ENCODE measurements at regions not wholly inside any gene's neighbourhood (a gene's known extent, or its start where the extent isn't known, plus 50 kb on each side); places are given as distances from the start of the nearest gene placed in this dataset.

DNA sequence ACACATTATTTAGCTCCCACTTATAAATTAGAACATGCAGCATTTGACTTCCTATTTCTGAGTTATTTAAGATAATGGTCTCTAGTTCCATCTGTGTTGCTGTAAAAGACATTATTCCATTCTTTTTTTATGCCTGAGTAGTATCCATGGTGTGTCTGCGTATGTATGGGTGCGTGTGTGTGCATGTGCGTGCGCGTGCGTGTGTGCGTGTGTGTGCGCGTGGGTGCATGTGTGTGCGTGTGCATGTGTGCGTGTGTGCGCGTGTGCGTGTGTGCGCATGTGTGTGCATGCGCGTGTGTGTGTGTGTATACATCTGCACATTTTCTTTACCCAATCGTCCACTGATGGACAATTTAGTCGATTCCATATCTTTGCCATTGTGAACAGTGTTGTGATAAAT is 479.4 kb upstream of the TMEM132C start:
- no peak overlapping the region for H3K4me3 ChIP-seq (replicated peaks; ENCODE audit: insufficient read depth, low read length)
- TF ChIP-seq, protein P1, sequence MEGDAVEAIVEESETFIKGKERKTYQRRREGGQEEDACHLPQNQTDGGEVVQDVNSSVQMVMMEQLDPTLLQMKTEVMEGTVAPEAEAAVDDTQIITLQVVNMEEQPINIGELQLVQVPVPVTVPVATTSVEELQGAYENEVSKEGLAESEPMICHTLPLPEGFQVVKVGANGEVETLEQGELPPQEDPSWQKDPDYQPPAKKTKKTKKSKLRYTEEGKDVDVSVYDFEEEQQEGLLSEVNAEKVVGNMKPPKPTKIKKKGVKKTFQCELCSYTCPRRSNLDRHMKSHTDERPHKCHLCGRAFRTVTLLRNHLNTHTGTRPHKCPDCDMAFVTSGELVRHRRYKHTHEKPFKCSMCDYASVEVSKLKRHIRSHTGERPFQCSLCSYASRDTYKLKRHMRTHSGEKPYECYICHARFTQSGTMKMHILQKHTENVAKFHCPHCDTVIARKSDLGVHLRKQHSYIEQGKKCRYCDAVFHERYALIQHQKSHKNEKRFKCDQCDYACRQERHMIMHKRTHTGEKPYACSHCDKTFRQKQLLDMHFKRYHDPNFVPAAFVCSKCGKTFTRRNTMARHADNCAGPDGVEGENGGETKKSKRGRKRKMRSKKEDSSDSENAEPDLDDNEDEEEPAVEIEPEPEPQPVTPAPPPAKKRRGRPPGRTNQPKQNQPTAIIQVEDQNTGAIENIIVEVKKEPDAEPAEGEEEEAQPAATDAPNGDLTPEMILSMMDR (IDR thresholded peaks at IDR 0.05; ENCODE audit: insufficient read depth, low read length) = no peak
- TF ChIP-seq GABPA (IDR thresholded peaks at IDR 0.05; ENCODE audit: low read depth) (no peak), SPI1 (IDR thresholded peaks at IDR 0.05; ENCODE audit: borderline replicate concordance, low read depth) (no peak), POLR2AphosphoS5 (IDR thresholded peaks at IDR 0.05; ENCODE audit: low read depth) (no peak)
- TF ChIP-seq, protein P2, sequence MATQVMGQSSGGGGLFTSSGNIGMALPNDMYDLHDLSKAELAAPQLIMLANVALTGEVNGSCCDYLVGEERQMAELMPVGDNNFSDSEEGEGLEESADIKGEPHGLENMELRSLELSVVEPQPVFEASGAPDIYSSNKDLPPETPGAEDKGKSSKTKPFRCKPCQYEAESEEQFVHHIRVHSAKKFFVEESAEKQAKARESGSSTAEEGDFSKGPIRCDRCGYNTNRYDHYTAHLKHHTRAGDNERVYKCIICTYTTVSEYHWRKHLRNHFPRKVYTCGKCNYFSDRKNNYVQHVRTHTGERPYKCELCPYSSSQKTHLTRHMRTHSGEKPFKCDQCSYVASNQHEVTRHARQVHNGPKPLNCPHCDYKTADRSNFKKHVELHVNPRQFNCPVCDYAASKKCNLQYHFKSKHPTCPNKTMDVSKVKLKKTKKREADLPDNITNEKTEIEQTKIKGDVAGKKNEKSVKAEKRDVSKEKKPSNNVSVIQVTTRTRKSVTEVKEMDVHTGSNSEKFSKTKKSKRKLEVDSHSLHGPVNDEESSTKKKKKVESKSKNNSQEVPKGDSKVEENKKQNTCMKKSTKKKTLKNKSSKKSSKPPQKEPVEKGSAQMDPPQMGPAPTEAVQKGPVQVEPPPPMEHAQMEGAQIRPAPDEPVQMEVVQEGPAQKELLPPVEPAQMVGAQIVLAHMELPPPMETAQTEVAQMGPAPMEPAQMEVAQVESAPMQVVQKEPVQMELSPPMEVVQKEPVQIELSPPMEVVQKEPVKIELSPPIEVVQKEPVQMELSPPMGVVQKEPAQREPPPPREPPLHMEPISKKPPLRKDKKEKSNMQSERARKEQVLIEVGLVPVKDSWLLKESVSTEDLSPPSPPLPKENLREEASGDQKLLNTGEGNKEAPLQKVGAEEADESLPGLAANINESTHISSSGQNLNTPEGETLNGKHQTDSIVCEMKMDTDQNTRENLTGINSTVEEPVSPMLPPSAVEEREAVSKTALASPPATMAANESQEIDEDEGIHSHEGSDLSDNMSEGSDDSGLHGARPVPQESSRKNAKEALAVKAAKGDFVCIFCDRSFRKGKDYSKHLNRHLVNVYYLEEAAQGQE (IDR thresholded peaks at IDR 0.05; ENCODE audit: insufficient replicate concordance, low read depth) = no peak

DNA sequence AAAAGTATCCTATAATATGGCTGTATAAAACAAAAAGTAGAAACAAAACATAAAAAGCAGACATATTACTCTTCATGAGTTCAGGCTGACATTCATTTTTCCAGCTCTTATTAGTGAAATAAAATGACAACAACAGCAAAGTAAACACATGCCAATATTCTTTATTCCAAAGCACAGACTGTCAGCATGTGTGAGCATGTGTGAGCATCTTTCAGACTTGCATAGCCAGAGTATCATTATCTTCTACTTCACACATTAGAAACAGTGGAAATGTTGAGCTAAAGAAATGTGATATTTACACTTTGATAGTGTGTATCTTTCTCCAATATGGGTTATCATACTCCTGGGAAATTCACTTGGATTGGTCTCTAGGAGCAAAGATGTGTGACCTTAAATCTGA is 476.6 kb upstream of the TMEM132C start:
- TF ChIP-seq GABPA (IDR thresholded peaks at IDR 0.05; ENCODE audit: low read depth) = no peak
- no peak for TF ChIP-seq SPI1 (IDR thresholded peaks at IDR 0.05; ENCODE audit: borderline replicate concordance, low read depth)
- TF ChIP-seq POLR2AphosphoS5 (IDR thresholded peaks at IDR 0.05; ENCODE audit: low read depth) = no peak
- TF ChIP-seq, protein P1 (IDR thresholded peaks at IDR 0.05; ENCODE audit: insufficient read depth, low read length) = no peak
- TF ChIP-seq, protein P2 (IDR thresholded peaks at IDR 0.05; ENCODE audit: insufficient replicate concordance, low read depth) = no peak
- Histone ChIP-seq H3K27me3 (ENCODE audit: insufficient read depth, poor library complexity, severe bottlenecking) (no peaks in the 10 kb centered on the region), H3K27ac (replicated peaks) (no peak overlapping the region), H3K4me3 (replicated peaks; ENCODE audit: insufficient read depth, low read length) (no peak overlapping the region)
- DNase-seq (ENCODE audit: low read depth in 1 of 2, low spot score in 1 of 2) = no peak

More for the DNA sequence above, 479.4 kb upstream of the TMEM132C start:
- DNase-seq (ENCODE audit: low read depth in 1 of 2, low spot score in 1 of 2) = no peak
- Histone ChIP-seq H3K27me3 (ENCODE audit: insufficient read depth, poor library complexity, severe bottlenecking) (no peaks in the 10 kb centered on the region), H3K27ac (replicated peaks) (no peak overlapping the region)

DNA sequence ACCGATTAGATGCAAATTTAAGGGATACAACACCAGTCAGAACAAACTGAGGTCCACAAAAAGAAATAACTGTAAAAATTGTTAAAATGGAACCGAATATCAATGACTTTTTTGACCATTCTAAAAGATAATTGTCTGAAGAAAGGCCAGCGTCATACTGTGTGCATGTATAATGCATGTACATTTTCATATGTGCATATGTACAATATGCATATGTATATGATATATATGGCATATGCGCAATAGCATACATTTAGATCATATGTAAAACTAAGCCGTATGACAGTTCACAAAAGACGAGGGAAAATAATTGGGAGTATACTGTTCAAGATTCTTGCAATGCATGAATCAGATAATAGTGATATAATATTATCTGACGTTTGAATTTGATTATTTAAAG is 475.8 kb upstream of the TMEM132C start:
- DNase-seq (ENCODE audit: low read depth in 1 of 2, low spot score in 1 of 2) = no peak
- no peak overlapping the region for H3K4me3 ChIP-seq (replicated peaks; ENCODE audit: insufficient read depth, low read length)
- no peaks in the 10 kb centered on the region for H3K27me3 ChIP-seq (ENCODE audit: insufficient read depth, poor library complexity, severe bottlenecking)
- H3K27ac ChIP-seq (replicated peaks) = no peak overlapping the region
- TF ChIP-seq SPI1 (IDR thresholded peaks at IDR 0.05; ENCODE audit: borderline replicate concordance, low read depth) (no peak), GABPA (IDR thresholded peaks at IDR 0.05; ENCODE audit: low read depth) (no peak), POLR2AphosphoS5 (IDR thresholded peaks at IDR 0.05; ENCODE audit: low read depth) (no peak)
- TF ChIP-seq, protein P1 (IDR thresholded peaks at IDR 0.05; ENCODE audit: insufficient read depth, low read length) = no peak
- TF ChIP-seq, protein P2 (IDR thresholded peaks at IDR 0.05; ENCODE audit: insufficient replicate concordance, low read depth) = no peak

All from HL-60 (cell line).